A549 (cell line): ENCODE measurements at regions not wholly inside any gene's neighbourhood (a gene's known extent, or its start where the extent isn't known, plus 50 kb on each side); places are given as distances from the start of the nearest gene placed in this dataset.

Experiments
- ATAC-seq, 2 experiments: fragments of 200-7000 bp in 1 of 2; fragments of >200 bp in 1 of 2; cut with Nextera tagmentation in 1 of 2; cut with Tn5 transposase in 1 of 2; 3 replicates each; pipeline versions ENCODE4 v1.8.0 to v1.9.1; 2018 to 2020; ENCODE audit warnings: mild to moderate bottlenecking in 1 of 2, moderate library complexity in 1 of 2
- CTCF ChIA-PET: fragments of 300-600 bp; sonication (Branson Sonifier 250); formaldehyde crosslinking; extraction: SDS; loops from one replicate; lab custom pipeline; 2021; ENCODE audit warnings: antibody characterized with exemption, inconsistent platforms; lab: Yijun Ruan, JAX
- POLR2A ChIA-PET: fragments of 350-600 bp; formaldehyde crosslinking; extraction: SDS; loops from one replicate; lab custom pipeline; 2021; ENCODE audit warnings: antibody characterized with exemption, inconsistent platforms; lab: Yijun Ruan, JAX
- DNase-seq, 2 experiments: peaks; one replicate each; pipeline versions ENCODE4 v3.0.0 to v3.0.0-alpha.2; 2011 to 2016; ENCODE audit warnings: low read depth in 1 of 2, low spot score in 1 of 2
- FAIRE-seq: peaks from 2 replicates; lab custom pipeline; 2011; peaks lifted over from hg19 to GRCh38; lab: Jason Lieb, UNC
- H3K27ac ChIP-seq, 2 experiments: fragments of >200 bp; sonication (Bioruptor Twin); formaldehyde crosslinking; 3 replicates each; pipeline ENCODE4 v1.5.1; 2016 to 2017
- H3K4me1 ChIP-seq: fragments of >200 bp; sonication (Bioruptor Twin); formaldehyde crosslinking; 3 replicates; pipeline ENCODE4 v1.6.1; 2016
- H3K4me2 ChIP-seq: fragments of >200 bp; sonication (Bioruptor Twin); formaldehyde crosslinking; 3 replicates; pipeline ENCODE4 v1.6.1; 2016
- H3K4me3 ChIP-seq: fragments of >200 bp; sonication (Bioruptor Twin); formaldehyde crosslinking; 3 replicates; pipeline ENCODE4 v1.5.1; 2016
- H3K9me3 ChIP-seq: fragments of >200 bp; sonication (Bioruptor Twin); formaldehyde crosslinking; 3 replicates; pipeline ENCODE4 v1.6.1; 2016
- BHLHE40 ChIP-seq: IDR thresholded peaks from 2 replicates; pipeline ENCODE4 v1.6.1; 2012; ENCODE audit warnings: low read depth, low read length, inconsistent platforms
- CEBPB ChIP-seq, 2 experiments: fragments of >200 bp in 1 of 2; sonication (Bioruptor Twin) in 1 of 2; formaldehyde crosslinking in 1 of 2; IDR thresholded peaks; 2 replicates each; pipeline ENCODE4 v1.6.1; 2012 to 2016
- EHF ChIP-seq: fragments of 250-450 bp; sonication (Bioruptor Pico); IDR thresholded peaks from 2 replicates; pipeline ENCODE4 v1.5.0; 2020; ENCODE audit warnings: mild to moderate bottlenecking
- FOXS1 ChIP-seq: fragments of 250-450 bp; sonication (Bioruptor Pico); IDR thresholded peaks from 2 replicates; pipeline ENCODE4 v1.5.0; 2020; ENCODE audit warnings: mild to moderate bottlenecking, moderate library complexity
- GATA3 ChIP-seq: IDR thresholded peaks from 2 replicates; pipeline ENCODE4 v1.6.1; 2012; ENCODE audit warnings: borderline replicate concordance
- HES2 ChIP-seq: fragments of >200 bp; sonication (Bioruptor Twin); formaldehyde crosslinking; IDR thresholded peaks from 2 replicates; pipeline ENCODE4 v1.6.1; 2016
- HEYL ChIP-seq: fragments of 250-450 bp; sonication (Bioruptor Pico); IDR thresholded peaks from 2 replicates; pipeline ENCODE4 v1.8.0; 2021; ENCODE audit warnings: mild to moderate bottlenecking, moderate library complexity
- HOXA7 ChIP-seq: fragments of 250-450 bp; sonication (Bioruptor Pico); IDR thresholded peaks from 2 replicates; pipeline ENCODE4 v1.5.0; 2020; ENCODE audit warnings: mild to moderate bottlenecking, moderate library complexity
- HOXB5 ChIP-seq: fragments of 250-450 bp; sonication (Bioruptor Pico); IDR thresholded peaks from 2 replicates; pipeline ENCODE4 v1.5.0; 2020; ENCODE audit warnings: mild to moderate bottlenecking, moderate library complexity
- JUN ChIP-seq, 2 experiments: fragments of >200 bp; sonication (Bioruptor Twin); formaldehyde crosslinking; IDR thresholded peaks; 2 replicates in 1 of 2; 3 replicates in 1 of 2; pipeline ENCODE4 v1.6.1; 2016 to 2017
- KDM1A ChIP-seq: fragments of 200-600 bp; sonication (generic); IDR thresholded peaks from 2 replicates; pipeline ENCODE4 v1.6.1; 2016; ENCODE audit warnings: low read depth, mild to moderate bottlenecking
- MAFK ChIP-seq: fragments of 450-650 bp; IDR thresholded peaks from 2 replicates; pipeline ENCODE4 v1.6.1; 2014; ENCODE audit not compliant: partially characterized antibody
- MYC ChIP-seq: IDR thresholded peaks from 2 replicates; pipeline ENCODE4 v1.6.1; 2012; ENCODE audit warnings: mild to moderate bottlenecking, inconsistent platforms, low read length, improper control_type of control experiment, borderline replicate concordance
- NPAS2 ChIP-seq: fragments of 250-450 bp; sonication (Bioruptor Pico); IDR thresholded peaks from 2 replicates; pipeline ENCODE4 v1.8.0; 2022; ENCODE audit warnings: mild to moderate bottlenecking, moderate library complexity, borderline replicate concordance
- NR3C1 ChIP-seq: fragments of >200 bp; sonication (Bioruptor Twin); formaldehyde crosslinking; IDR thresholded peaks from 3 replicates; pipeline ENCODE4 v1.6.1; 2017
- POLR2A ChIP-seq: IDR thresholded peaks from 2 replicates; pipeline ENCODE4 v1.6.1; 2012; ENCODE audit warnings: mild to moderate bottlenecking, low read length
- RAD21 ChIP-seq, 2 experiments: fragments of >200 bp in 1 of 2; sonication (Bioruptor Twin) in 1 of 2; formaldehyde crosslinking in 1 of 2; IDR thresholded peaks in 1 of 2; conservative IDR thresholded peaks in 1 of 2; 2 replicates in 1 of 2; 3 replicates in 1 of 2; pipeline ENCODE4 v1.6.1; 2012 to 2018; ENCODE audit warnings: inconsistent platforms in 1 of 2
- RNF2 ChIP-seq: fragments of 200-600 bp; sonication (generic); IDR thresholded peaks from 2 replicates; pipeline ENCODE4 v1.6.1; 2016; ENCODE audit warnings: low read depth, mild to moderate bottlenecking, antibody characterized with exemption, moderate library complexity, borderline replicate concordance
- SMC3 ChIP-seq: fragments of >200 bp; sonication (Bioruptor Twin); formaldehyde crosslinking; IDR thresholded peaks from 3 replicates; pipeline ENCODE4 v1.6.1; 2018; ENCODE audit warnings: inconsistent platforms
- ZC3H11A ChIP-seq: fragments of 450-650 bp; IDR thresholded peaks from 2 replicates; pipeline ENCODE4 v1.6.1; 2014; ENCODE audit warnings: antibody characterized with exemption, mild to moderate bottlenecking
- ZNF302 ChIP-seq: fragments of 250-450 bp; sonication (Bioruptor Pico); IDR thresholded peaks from 2 replicates; pipeline ENCODE4 v1.9.0; 2021; ENCODE audit warnings: inconsistent platforms, mild to moderate bottlenecking, moderate library complexity
- WGBS: methylation state at CpG from one replicate; pipeline ENCODE4 v1.1.6; 2017; ENCODE audit errors: missing lambda C conversion rate; 5-methylcytosine and 5-hydroxymethylcytosine counted together
- TF ChIP-seq, protein P1 (sequence below): fragments of 150-350 bp; IDR thresholded peaks from 2 replicates; pipeline ENCODE4 v1.6.1; 2014; ENCODE audit warnings: low read depth, mild to moderate bottlenecking, low read length
- TF ChIP-seq, protein P2 (sequence below): fragments of 250-450 bp; sonication (Bioruptor Pico); IDR thresholded peaks from 2 replicates; pipeline ENCODE4 v1.5.0; 2020; ENCODE audit warnings: low read depth, mild to moderate bottlenecking, moderate library complexity
- TF ChIP-seq, protein P3 (sequence below): fragments of 250-450 bp; sonication (Bioruptor Pico); IDR thresholded peaks from 2 replicates; pipeline ENCODE4 v1.5.0; 2021; ENCODE audit warnings: mild to moderate bottlenecking, moderate library complexity, borderline replicate concordance

DNA sequence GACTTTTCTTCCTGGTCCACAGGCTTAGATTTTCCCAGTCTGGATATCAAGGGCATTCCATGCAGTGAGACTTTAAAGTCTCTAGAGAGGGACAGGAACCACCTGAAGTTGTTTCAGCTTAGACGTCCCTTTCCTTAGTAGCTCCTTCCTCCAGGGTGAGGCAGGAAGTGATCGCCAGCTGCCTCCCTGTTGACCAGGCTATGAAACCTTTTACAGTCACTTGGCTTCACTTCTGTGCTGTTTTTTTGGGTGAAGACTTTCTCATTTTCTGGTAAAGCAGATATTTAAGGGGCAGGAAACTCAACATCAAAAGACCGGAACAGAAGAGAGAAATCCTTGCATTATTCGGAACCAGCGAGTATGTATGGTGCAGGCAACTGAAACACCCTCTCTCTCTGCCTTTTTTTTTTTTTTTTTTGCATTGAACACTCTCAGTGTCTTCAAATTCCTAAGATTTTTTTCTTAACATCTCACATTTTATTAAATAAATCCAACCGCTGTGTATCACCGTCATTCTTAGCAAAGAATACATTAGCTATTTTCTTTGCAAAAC, 234.6 kb upstream of the IRF2BP2 start (continued):
- TF ChIP-seq, protein P1, sequence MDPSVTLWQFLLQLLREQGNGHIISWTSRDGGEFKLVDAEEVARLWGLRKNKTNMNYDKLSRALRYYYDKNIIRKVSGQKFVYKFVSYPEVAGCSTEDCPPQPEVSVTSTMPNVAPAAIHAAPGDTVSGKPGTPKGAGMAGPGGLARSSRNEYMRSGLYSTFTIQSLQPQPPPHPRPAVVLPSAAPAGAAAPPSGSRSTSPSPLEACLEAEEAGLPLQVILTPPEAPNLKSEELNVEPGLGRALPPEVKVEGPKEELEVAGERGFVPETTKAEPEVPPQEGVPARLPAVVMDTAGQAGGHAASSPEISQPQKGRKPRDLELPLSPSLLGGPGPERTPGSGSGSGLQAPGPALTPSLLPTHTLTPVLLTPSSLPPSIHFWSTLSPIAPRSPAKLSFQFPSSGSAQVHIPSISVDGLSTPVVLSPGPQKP, result no peak
- no peak for TF ChIP-seq ZNF302 (CRISPR knock-in tag)

DNA sequence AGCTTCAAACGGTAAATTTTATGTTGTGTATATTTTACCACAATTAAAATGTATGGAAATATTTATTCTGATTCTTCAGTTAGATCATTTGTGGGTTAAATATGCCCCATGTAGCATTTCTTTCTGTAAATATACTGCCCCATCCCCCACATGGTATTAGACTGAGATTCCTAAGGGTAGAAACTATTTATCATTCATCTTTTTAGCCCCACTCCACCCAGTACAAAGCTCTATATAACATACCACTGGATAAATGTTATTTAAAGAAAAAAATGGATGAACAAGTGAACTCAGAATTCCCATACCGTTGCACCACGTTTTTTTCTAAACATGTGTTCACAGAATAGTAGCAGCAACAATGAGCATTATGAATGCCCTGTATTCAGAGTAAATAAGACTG, 234.0 kb upstream of the IRF2BP2 start:
- Histone ChIP-seq H3K4me1 (peaks cover 29% of the 10 kb centered on the region), H3K9me3 (0 out of 3 replicates have a peak, but pooled peaks cover 3% of the 10 kb centered on the region), H3K4me3 (no peak overlapping the region), H3K27ac (peak overlapping the region in 1 of 2 experiments; percentile 33; a peak in 1 of 6 replicates), H3K4me2 (no peak overlapping the region)
- TF ChIP-seq HOXB5 (CRISPR knock-in tag) (no peak), HES2 (no peak), RAD21 (conservative IDR thresholded peaks at IDR 0.05 in 1 of 2, IDR thresholded peaks at IDR 0.05 in 1 of 2) (no peak), GATA3 (no peak), SMC3 (no peak)
- no peak for DNase-seq
- 82% methylated on average over 3 of the region's 3 CpGs for WGBS
- ChIA-PET CTCF (no interaction called here), POLR2A (no interaction called here)
- FAIRE-seq, result no peak
- ATAC-seq, result no peak

- FAIRE-seq (no peak), ATAC-seq (no peak; a peak in 1 of 6 replicates), DNase-seq (no peak)
- Histone ChIP-seq H3K4me1 (peaks cover 32% of the 10 kb centered on the region), H3K27ac (peak overlapping the region; percentile 7 to 58; a peak in 3 of 6 replicates), H3K9me3 (0 out of 3 replicates have a peak, but pooled peaks cover 3% of the 10 kb centered on the region), H3K4me2 (no peak overlapping the region), H3K4me3 (no peak overlapping the region)
- ChIA-PET POLR2A (no interaction called here), CTCF (interaction anchor here (1.9 kb wide), 1 partner anchor 9 kb away, joined by 7 read pairs; no protein-coding TSS in a partner anchor)
- TF ChIP-seq NR3C1 (no peak), NPAS2 (CRISPR knock-in tag) (no peak), JUN (IDR thresholded peaks at IDR 0.05) (no peak), BHLHE40 (no peak), RAD21 (conservative IDR thresholded peaks at IDR 0.05 in 1 of 2, IDR thresholded peaks at IDR 0.05 in 1 of 2) (no peak), MYC (no peak), SMC3 (no peak), ZNF302 (CRISPR knock-in tag) (no peak), FOXS1 (CRISPR knock-in tag) (no peak)
- TF ChIP-seq, protein P1, result no peak
- WGBS, result 87% methylated on average over 12 of the region's 12 CpGs
Observed at GRCh38 chr1:234842726-234843641, 233.0 kb upstream of the IRF2BP2 start.

DNA sequence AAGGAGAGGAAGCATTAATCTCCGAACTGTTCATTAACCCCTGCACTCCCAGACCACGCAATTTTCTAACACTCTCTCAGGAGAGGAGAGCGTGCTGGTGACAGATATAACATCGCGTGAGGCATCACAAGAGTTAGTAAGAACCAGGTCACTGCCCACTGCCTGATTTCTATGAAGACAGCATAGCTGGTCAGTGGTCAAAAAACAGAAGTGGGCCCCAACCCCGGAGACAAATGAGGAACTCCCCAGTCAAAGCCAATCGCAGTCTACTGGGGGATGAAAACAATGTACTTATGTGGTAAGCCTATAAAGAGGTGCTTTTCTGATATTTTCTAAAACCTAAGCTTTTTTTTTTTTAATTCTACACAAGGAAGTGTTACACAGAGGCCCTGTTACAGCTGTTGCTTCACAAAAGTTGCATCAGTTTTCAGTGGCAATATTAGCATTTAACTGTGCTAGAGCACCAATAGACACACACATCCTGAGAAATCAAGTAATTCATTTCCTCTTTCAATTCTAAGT, 231.8 kb upstream of the IRF2BP2 start:
- no peak overlapping the region for H3K4me2 ChIP-seq
- POLR2A ChIA-PET, result no interaction called here
- TF ChIP-seq HEYL (CRISPR knock-in tag) (no peak), HOXA7 (no peak), POLR2A (no peak), SMC3 (no peak), ZC3H11A (no peak), RNF2 (no peak), MAFK (no peak), FOXS1 (CRISPR knock-in tag) (no peak), CEBPB (IDR thresholded peaks at IDR 0.05) (no peak), KDM1A (no peak), EHF (no peak), RAD21 (conservative IDR thresholded peaks at IDR 0.05 in 1 of 2, IDR thresholded peaks at IDR 0.05 in 1 of 2) (no peak)
- TF ChIP-seq, protein P2, sequence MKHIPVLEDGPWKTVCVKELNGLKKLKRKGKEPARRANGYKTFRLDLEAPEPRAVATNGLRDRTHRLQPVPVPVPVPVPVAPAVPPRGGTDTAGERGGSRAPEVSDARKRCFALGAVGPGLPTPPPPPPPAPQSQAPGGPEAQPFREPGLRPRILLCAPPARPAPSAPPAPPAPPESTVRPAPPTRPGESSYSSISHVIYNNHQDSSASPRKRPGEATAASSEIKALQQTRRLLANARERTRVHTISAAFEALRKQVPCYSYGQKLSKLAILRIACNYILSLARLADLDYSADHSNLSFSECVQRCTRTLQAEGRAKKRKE (CRISPR knock-in tag), result no peak
- TF ChIP-seq, protein P3, sequence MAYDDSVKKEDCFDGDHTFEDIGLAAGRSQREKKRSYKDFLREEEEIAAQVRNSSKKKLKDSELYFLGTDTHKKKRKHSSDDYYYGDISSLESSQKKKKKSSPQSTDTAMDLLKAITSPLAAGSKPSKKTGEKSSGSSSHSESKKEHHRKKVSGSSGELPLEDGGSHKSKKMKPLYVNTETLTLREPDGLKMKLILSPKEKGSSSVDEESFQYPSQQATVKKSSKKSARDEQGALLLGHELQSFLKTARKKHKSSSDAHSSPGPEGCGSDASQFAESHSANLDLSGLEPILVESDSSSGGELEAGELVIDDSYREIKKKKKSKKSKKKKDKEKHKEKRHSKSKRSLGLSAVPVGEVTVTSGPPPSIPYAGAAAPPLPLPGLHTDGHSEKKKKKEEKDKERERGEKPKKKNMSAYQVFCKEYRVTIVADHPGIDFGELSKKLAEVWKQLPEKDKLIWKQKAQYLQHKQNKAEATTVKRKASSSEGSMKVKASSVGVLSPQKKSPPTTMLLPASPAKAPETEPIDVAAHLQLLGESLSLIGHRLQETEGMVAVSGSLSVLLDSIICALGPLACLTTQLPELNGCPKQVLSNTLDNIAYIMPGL (CRISPR knock-in tag), result no peak

More for the DNA sequence above, 231.8 kb upstream of the IRF2BP2 start:
- no peak for FAIRE-seq
- H3K4me1 ChIP-seq, result peaks cover 32% of the 10 kb centered on the region
- H3K4me3 ChIP-seq, result no peak overlapping the region
- 0 out of 3 replicates have a peak, but pooled peaks cover 3% of the 10 kb centered on the region for H3K9me3 ChIP-seq
- H3K27ac ChIP-seq, result peak overlapping the region; percentile 35 to 61; a peak in 5 of 6 replicates
- no peak for ATAC-seq
- DNase-seq, result no peak
- CTCF ChIA-PET, result interaction anchor here (0.5 to 1.9 kb wide), 2 partner anchors 10 to 264 kb away, joined by 3 to 7 read pairs; no protein-coding TSS in a partner anchor
- 90% methylated on average over 7 of the region's 7 CpGs for WGBS
